Right lobe of liver (tissue), 4 donors: ENCODE measurements at regions not wholly inside any gene's neighbourhood (a gene's known extent, or its start where the extent isn't known, plus 50 kb on each side); places are given as distances from the start of the nearest gene placed in this dataset.

Experiments used
- POLR2A ChIP-seq: fragments of 450-650 bp; IDR thresholded peaks from one replicate; pipeline ENCODE4 v1.6.1; 2017; ENCODE audit warnings: antibody characterized with exemption, mild to moderate bottlenecking
- TF ChIP-seq, protein P1 (sequence below), 4 donors: fragments of 200-600 bp in 3 of 4; fragments of 450-650 bp in 1 of 4; IDR thresholded peaks; one replicate each; pipeline versions ENCODE4 v1.5.1 to v1.8.0; 2016 to 2022; ENCODE audit warnings: antibody characterized with exemption in 4 of 4, mild to moderate bottlenecking in 2 of 4
- donor health status: DM: no; HTN: no; CAD: no.
- donor health status: DM: no; HTN: no; CAD: no.
- donor health status: DM: no; HTN: yes; CAD: no.

DNA sequence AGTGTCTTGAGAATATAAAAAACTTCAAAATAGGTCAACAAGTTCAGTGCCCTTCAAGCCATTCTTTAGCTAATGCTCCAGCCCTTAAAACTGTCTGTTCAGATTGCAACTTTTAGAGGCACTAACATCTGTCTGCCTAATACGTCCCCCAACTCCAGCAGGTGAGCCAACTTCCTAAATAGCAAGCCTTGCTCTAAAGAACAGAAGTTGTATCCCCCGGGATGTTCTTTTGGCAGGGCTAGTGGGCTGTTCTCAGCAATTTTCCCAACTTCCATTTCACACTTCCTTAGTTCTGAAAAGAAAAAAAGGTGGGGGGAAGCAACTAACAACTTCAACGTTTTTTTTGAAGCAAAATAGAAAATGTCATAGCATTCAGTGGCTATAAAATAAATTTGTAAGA, 290.0 kb upstream of the PTCHD4 start:
- TF ChIP-seq, protein P1, sequence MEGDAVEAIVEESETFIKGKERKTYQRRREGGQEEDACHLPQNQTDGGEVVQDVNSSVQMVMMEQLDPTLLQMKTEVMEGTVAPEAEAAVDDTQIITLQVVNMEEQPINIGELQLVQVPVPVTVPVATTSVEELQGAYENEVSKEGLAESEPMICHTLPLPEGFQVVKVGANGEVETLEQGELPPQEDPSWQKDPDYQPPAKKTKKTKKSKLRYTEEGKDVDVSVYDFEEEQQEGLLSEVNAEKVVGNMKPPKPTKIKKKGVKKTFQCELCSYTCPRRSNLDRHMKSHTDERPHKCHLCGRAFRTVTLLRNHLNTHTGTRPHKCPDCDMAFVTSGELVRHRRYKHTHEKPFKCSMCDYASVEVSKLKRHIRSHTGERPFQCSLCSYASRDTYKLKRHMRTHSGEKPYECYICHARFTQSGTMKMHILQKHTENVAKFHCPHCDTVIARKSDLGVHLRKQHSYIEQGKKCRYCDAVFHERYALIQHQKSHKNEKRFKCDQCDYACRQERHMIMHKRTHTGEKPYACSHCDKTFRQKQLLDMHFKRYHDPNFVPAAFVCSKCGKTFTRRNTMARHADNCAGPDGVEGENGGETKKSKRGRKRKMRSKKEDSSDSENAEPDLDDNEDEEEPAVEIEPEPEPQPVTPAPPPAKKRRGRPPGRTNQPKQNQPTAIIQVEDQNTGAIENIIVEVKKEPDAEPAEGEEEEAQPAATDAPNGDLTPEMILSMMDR (IDR thresholded peaks at IDR 0.05) = no peak
- no peak for TF ChIP-seq POLR2A
